Upper lobe of left lung (tissue), 6 donors: ENCODE measurements at regions not wholly inside any gene's neighbourhood (a gene's known extent, or its start where the extent isn't known, plus 50 kb on each side); places are given as distances from the start of the nearest gene placed in this dataset.

Experiments used
- ATAC-seq, 2 donors: fragments of 200-7000 bp; cut with Tn5 transposase; one replicate each; pipeline ENCODE4 v1.9.1; 2022; ENCODE audit warnings: mild to moderate bottlenecking in 2 of 2, moderate library complexity in 2 of 2; ENCODE audit not compliant: low FRiP score in 2 of 2
- DNase-seq, 2 donors: peaks; one replicate each; pipeline ENCODE4 v3.0.0-alpha.2; 2019 to 2020
- H3K27ac ChIP-seq, 4 donors: fragments of 200-600 bp; sonication (generic); one replicate each; pipeline ENCODE4 v1.5.1; 2016 to 2019
- H3K27me3 ChIP-seq, 4 donors: fragments of 200-600 bp; sonication (generic); one replicate each; pipeline ENCODE4 v1.5.1; 2017 to 2019
- H3K36me3 ChIP-seq, 4 donors: fragments of 200-600 bp; sonication (generic); one replicate each; pipeline ENCODE4 v1.5.1; 2016 to 2019
- H3K4me1 ChIP-seq, 4 donors: fragments of 200-600 bp; sonication (generic); one replicate each; pipeline ENCODE4 v1.5.1; 2018 to 2019
- H3K4me3 ChIP-seq, 4 donors: fragments of 200-600 bp; sonication (generic); one replicate each; pipeline ENCODE4 v1.5.1; 2017 to 2019; ENCODE audit warnings: mild to moderate bottlenecking in 2 of 4, moderate library complexity in 1 of 4
- H3K9me3 ChIP-seq, 4 donors: fragments of 200-600 bp; sonication (generic); one replicate each; pipeline ENCODE4 v1.5.1; 2018 to 2019
- EP300 ChIP-seq, 4 donors: sonication (generic); formaldehyde crosslinking; IDR thresholded peaks; one replicate each; pipeline ENCODE4 v1.5.1; 2017; ENCODE audit warnings: antibody characterized with exemption in 4 of 4, control low read depth in 2 of 4
- POLR2A ChIP-seq, 4 donors: fragments of 450-650 bp; IDR thresholded peaks; one replicate each; pipeline ENCODE4 v1.5.1; 2016 to 2017; ENCODE audit warnings: antibody characterized with exemption in 4 of 4, mild to moderate bottlenecking in 2 of 4
- POLR2AphosphoS5 ChIP-seq, 2 donors: sonication (generic); formaldehyde crosslinking; IDR thresholded peaks; one replicate each; pipeline ENCODE4 v1.5.1; 2017; ENCODE audit warnings: antibody characterized with exemption in 2 of 2
- WGBS, 2 donors: methylation state at CpG; one replicate each; pipeline ENCODE4 v1.1.5; 2017 to 2018; 5-methylcytosine and 5-hydroxymethylcytosine counted together
- TF ChIP-seq, protein P1 (sequence below), 6 experiments: fragments of 450-650 bp in 4 of 6; fragments of 200-600 bp in 2 of 6; sonication (generic) in 2 of 6; IDR thresholded peaks; one replicate each; pipeline ENCODE4 v1.5.1; 2016 to 2019; ENCODE audit warnings: antibody characterized with exemption in 6 of 6
- donor health status: DM: no; HTN: no; CAD: no; lungs with moderate emphysema.
- donor health status: DM: no; HTN: yes; CAD: no; lungs with severe emphysema.

- 82 to 85% methylated on average over 4 of the region's 4 CpGs for WGBS, 2 donors
- no peak for TF ChIP-seq POLR2AphosphoS5 (IDR thresholded peaks at IDR 0.05)
- no peak for TF ChIP-seq POLR2A (IDR thresholded peaks at IDR 0.05)
- TF ChIP-seq, protein P1, sequence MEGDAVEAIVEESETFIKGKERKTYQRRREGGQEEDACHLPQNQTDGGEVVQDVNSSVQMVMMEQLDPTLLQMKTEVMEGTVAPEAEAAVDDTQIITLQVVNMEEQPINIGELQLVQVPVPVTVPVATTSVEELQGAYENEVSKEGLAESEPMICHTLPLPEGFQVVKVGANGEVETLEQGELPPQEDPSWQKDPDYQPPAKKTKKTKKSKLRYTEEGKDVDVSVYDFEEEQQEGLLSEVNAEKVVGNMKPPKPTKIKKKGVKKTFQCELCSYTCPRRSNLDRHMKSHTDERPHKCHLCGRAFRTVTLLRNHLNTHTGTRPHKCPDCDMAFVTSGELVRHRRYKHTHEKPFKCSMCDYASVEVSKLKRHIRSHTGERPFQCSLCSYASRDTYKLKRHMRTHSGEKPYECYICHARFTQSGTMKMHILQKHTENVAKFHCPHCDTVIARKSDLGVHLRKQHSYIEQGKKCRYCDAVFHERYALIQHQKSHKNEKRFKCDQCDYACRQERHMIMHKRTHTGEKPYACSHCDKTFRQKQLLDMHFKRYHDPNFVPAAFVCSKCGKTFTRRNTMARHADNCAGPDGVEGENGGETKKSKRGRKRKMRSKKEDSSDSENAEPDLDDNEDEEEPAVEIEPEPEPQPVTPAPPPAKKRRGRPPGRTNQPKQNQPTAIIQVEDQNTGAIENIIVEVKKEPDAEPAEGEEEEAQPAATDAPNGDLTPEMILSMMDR (IDR thresholded peaks at IDR 0.05) = no peak
- TF ChIP-seq EP300 (IDR thresholded peaks at IDR 0.05) = no peak
- ATAC-seq = no peak
- Histone ChIP-seq H3K4me1 (no peaks in the 10 kb centered on the region), H3K4me3 (no peak overlapping the region), H3K27me3 (no peaks in the 10 kb centered on the region), H3K27ac (no peak overlapping the region), H3K9me3 (no peaks in the 10 kb centered on the region), H3K36me3 (no peaks in the 10 kb centered on the region)
- no peak for DNase-seq
These were observed 245.1 kb upstream of the LRTM1 start for GRCh38 chr3:55172913-55173312.

GRCh38 chr3:55170444-55170843, 242.6 kb upstream of the LRTM1 start:
- Histone ChIP-seq H3K36me3 (no peaks in the 10 kb centered on the region), H3K4me3 (no peak overlapping the region), H3K4me1 (no peaks in the 10 kb centered on the region), H3K27me3 (peaks cover 0 to 4% (median 0%) of the 10 kb centered on the region in 4 donors), H3K9me3 (no peaks in the 10 kb centered on the region), H3K27ac (no peak overlapping the region)
- ATAC-seq = no peak
- TF ChIP-seq, protein P1 (IDR thresholded peaks at IDR 0.05) = no peak
- TF ChIP-seq POLR2A (IDR thresholded peaks at IDR 0.05) (no peak), POLR2AphosphoS5 (IDR thresholded peaks at IDR 0.05) (no peak), EP300 (IDR thresholded peaks at IDR 0.05) (no peak)
- no peak for DNase-seq
- 41 to 69% methylated on average over 1 of the region's 1 CpG for WGBS, 2 donors

GRCh38 chr3:55169608-55170072, 241.8 kb upstream of the LRTM1 start:
- ATAC-seq (no peak), DNase-seq (no peak)
- no peak for TF ChIP-seq POLR2A (IDR thresholded peaks at IDR 0.05)
- TF ChIP-seq POLR2AphosphoS5 (IDR thresholded peaks at IDR 0.05) = no peak
- TF ChIP-seq, protein P1 (IDR thresholded peaks at IDR 0.05) = no peak
- no peak for TF ChIP-seq EP300 (IDR thresholded peaks at IDR 0.05)
- Histone ChIP-seq H3K27me3 (peaks cover 0 to 4% (median 0%) of the 10 kb centered on the region in 4 donors), H3K36me3 (no peaks in the 10 kb centered on the region), H3K4me3 (no peak overlapping the region), H3K27ac (no peak overlapping the region), H3K9me3 (no peaks in the 10 kb centered on the region), H3K4me1 (no peaks in the 10 kb centered on the region)
- WGBS, 2 donors = 63% methylated on average over 5 of the region's 5 CpGs

GRCh38 chr3:55169161-55169560, 241.3 kb upstream of the LRTM1 start:
- no peaks in the 10 kb centered on the region for H3K36me3 ChIP-seq
- no peaks in the 10 kb centered on the region for H3K4me1 ChIP-seq
- H3K27me3 ChIP-seq = peaks cover 0 to 4% (median 0%) of the 10 kb centered on the region in 4 donors
- TF ChIP-seq POLR2A (IDR thresholded peaks at IDR 0.05) (no peak), EP300 (IDR thresholded peaks at IDR 0.05) (no peak), POLR2AphosphoS5 (IDR thresholded peaks at IDR 0.05) (no peak)
- TF ChIP-seq, protein P1 (IDR thresholded peaks at IDR 0.05) = no peak
- DNase-seq (no peak), ATAC-seq (no peak)
- no peak overlapping the region for H3K27ac ChIP-seq
- no peak overlapping the region for H3K4me3 ChIP-seq
- no peaks in the 10 kb centered on the region for H3K9me3 ChIP-seq

- Histone ChIP-seq H3K4me3 (no peak overlapping the region), H3K9me3 (no peaks in the 10 kb centered on the region), H3K27ac (no peak overlapping the region), H3K4me1 (no peaks in the 10 kb centered on the region), H3K36me3 (no peaks in the 10 kb centered on the region), H3K27me3 (peaks cover 0 to 4% (median 0%) of the 10 kb centered on the region in 4 donors)
- WGBS, 2 donors = 86 to 87% methylated on average over 4 of the region's 4 CpGs
- TF ChIP-seq, protein P1 (IDR thresholded peaks at IDR 0.05) = no peak
- TF ChIP-seq POLR2A (IDR thresholded peaks at IDR 0.05) (no peak), POLR2AphosphoS5 (IDR thresholded peaks at IDR 0.05) (no peak), EP300 (IDR thresholded peaks at IDR 0.05) (no peak)
- ATAC-seq (no peak), DNase-seq (no peak)
These were observed 239.9 kb upstream of the LRTM1 start for GRCh38 chr3:55167586-55168317.
